GM11168 (cell line): ENCODE measurements at regions not wholly inside any gene's neighbourhood (a gene's known extent, or its start where the extent isn't known, plus 50 kb on each side); places are given as distances from the start of the nearest gene placed in this dataset.
"Not testable (repeated sequence)": the region's sequence is repeated elsewhere in the genome, so short reads cannot be mapped to it uniquely, and the experiment has no call there.

ENCODE experiments used
- in situ Hi-C: fragments of 300-500 bp; cut with MboI; formaldehyde crosslinking; loops from one replicate; pipeline ENCODE4 v1.12.0; 2022; ENCODE audit warnings: low sequenced_read_pairs; ENCODE audit not compliant: unreplicated experiment

DNA sequence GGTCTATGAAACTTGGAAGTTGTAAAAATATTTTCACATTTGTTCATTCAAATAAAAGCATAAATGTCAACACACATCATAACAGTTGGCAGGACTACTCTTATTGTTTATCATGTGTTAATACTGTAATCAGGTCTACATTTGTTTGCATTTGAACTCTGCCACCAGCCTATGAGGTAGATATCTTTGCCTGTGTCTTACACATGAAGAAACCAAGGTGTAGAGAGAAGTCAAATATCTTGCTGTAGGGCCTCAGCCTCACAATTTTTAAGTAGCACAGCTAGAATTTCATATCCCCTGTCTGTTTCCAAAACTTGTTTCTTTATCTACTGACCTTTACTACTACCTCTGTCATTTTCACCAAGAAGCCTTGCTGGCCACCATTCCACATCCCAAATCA, 161.9 kb downstream of the ZIC4 start:
- in situ Hi-C loops, result no loop called here

DNA sequence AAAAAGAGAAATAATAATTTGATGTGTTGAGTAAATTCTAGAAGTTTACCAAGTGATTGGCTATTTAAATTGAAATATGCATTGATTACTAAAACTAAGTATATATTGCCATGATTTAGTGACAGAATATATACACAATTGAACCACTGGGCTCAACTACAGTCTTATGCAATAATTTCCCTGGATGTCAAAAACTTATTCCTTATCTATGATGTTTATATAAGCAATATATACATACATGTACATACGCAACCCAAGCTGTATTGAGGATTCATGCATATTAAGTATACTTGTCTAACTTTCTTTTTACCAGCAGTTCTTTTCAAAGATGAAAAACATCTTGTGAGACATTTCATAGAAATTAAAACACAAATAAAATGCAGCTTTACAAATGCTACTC, 165.8 kb downstream of the ZIC4 start:
- in situ Hi-C loops, result no loop called here

DNA sequence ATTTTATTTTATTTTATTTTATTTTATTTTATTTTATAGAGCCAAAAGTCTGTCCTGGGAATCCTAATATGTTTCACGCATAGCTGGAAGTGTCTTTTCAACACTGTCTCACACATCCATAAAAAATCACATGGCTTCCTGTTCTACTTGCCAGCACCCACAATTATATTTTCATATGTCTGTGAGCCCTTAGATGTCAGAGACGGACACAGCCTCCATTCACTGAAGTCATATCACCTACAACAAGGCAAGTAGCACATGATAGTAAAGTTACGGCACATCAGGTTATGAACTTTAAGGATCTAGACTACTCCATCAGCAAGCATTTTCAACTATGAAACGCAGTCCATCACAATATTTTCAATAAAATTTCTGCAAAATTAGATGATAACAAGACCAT, 168.4 kb downstream of the ZIC4 start:
- in situ Hi-C loops, result no loop called here

DNA sequence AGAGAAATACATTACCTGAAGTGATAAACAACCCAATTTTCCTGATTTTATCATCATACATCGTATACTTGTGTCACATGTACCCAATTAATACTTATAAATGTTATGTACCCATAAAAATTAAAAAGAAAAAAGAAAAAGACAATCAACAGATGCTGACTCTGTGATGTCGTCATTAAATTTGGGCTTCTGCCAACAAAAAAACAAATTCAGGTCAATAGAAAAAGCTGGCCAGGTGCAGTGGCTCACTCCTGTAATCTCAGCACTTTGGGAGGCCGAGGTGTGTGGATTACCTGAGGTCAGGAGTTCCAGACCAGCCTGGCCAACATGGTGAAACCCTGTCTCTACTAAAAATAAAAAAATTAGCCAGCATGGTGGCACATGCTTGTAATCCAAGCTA, 174.4 kb downstream of the ZIC4 start:
- in situ Hi-C loops, result not testable (repeated sequence)

DNA sequence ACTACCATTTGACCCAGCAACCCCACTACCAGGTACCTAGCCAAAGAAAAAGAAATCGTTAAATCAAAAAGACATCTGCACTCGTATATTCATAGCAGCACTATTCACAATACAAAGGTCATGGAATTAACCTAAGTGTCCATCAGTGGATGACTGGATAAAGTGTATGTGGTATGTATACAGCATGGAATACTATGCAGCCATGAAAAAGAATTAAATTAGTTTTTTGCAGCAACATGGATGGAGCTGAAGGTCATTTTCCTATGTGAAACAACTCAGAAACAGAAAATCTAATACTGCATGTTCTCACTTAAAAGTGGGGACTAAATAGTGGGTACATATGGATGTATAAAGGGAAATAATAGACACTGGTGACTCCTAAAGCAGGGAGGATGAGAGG, 175.2 kb downstream of the ZIC4 start:
- in situ Hi-C loops, result no loop called here

DNA sequence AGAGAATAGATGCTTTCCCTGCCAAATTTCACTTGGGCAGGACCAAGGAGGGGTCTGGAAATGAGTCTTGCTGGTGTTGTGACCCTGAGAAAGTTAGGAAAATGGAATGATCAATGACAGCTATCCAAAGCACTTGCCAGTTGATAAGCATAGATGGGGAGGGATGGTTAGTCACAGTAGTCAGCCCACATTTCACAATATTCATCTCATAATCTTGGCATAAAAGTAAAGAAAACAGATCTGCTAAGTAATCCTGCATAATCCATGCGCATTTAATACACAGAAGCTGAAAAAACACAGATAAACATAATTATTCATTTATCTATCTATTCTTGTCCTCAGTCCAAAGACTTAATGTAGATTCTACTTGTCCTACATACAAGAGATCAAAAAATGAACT, 184.1 kb downstream of the ZIC4 start:
- in situ Hi-C loops, result no loop called here

DNA sequence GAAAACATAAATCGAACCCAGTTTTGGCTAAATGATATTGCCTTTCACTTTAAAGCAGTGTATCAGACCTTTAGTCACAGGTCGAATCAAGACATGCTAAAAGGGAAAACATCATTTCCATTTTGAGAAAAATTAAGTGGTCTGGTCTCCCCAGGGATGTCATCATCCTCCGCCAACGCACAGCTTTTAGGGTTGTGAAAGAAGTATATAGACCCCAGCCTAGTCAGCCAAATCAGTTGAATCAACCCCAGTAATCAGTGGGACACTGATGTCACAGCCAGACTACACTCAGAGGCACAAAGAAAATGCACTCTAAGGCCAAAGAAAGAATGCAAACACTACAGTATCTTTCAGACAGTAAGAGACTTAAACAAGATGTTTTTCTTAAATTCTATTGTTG, 187.4 kb downstream of the ZIC4 start:
- in situ Hi-C loops, result no loop called here

DNA sequence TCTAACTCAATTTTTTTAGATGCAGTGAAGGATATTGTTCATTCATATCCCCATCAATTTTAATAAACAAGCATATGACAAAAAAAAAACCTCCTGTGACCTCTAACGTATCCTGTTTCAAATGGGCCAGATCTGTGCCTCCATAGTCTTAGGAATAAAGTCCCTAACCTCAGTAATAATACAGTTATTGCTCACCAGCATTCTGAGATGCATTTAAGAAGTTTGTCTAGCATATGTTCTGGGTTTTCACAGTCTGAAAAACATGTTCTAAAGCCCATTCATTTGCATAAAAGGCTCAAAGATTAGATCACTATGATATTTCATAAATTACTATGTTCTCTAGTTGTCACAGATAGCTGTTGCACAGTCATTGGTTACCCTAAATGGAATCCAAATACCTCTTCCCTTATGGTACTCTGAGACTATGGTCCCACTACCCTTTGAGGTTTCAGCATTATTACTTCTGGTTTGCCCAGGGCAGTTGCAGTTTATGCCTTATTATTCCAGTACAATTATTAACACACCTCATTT, 190.1 kb downstream of the ZIC4 start:
- in situ Hi-C loops, result no loop called here

DNA sequence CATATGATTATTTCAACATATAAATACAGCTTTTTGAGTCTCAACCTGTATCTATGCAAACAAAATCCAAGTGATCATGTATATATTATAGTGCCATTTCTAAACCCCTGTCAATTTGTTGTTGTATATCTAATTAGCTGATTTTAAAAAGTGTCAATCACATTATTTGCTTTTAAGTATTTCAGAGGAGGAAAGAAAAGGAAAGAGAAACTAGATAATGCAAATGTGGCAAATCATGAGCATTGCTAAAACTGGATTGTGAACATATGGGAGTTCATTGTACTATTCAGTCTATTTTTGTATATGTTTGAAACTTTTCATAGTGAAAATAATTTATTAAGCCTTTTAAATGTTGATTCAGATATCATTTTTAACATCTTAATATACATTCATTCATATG, 190.7 kb downstream of the ZIC4 start:
- in situ Hi-C loops, result no loop called here

DNA sequence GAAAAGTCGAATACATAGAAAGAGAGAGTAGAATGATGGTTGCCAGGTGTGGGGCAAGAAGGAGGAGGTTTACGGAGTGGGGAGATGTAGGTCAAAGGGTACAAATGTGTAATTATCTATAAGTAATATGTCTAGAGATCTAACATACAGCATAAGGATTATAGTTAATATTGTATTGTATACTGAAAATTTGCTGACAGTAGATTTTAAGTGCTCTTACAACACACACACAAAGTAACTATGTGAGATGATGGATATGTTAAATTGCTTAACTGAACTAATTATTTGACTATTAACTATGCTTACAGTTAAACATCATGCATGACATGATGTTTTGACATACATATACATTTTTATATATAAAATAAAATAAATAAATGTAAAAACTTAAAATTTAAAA, 192.7 kb downstream of the ZIC4 start:
- in situ Hi-C loops, result no loop called here

DNA sequence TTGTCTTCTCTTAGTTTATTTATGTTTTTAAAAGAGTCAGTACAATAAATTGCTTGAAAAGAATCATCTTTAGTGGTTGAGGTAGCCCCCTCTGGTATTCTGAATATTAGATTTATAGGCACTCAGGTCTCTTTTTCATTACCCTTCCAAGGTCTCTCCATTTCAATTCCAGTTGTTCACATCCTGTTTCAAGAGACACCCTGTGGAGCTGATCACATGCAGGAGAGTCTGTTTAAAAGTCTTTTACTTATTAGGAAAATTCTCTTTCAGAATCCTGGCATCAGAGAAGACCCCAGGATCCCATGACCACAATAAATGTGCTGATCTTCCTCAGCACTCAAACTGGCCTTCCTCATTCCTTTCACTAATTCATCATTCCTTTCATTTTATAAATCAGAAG, 195.7 kb downstream of the ZIC4 start:
- in situ Hi-C loops, result no loop called here

DNA sequence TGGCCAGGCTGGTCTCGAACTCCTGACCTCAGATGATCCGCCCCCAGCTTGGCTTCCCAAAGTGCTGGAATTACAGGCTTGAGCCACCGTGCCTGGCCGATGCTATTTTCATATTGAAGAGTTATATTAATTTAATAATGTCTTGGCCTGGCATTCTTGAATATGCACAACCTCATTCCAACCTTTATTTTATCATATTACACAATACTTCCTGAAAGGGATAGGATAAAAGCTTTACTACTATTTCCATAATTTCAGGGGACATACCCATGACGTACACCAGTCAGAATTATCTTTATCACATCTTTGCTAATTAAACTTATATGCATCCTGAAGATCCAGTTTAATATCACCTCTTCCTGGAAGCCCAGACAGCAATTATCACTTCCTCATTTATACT, 205.3 kb downstream of the ZIC4 start:
- in situ Hi-C loops, result no loop called here

DNA sequence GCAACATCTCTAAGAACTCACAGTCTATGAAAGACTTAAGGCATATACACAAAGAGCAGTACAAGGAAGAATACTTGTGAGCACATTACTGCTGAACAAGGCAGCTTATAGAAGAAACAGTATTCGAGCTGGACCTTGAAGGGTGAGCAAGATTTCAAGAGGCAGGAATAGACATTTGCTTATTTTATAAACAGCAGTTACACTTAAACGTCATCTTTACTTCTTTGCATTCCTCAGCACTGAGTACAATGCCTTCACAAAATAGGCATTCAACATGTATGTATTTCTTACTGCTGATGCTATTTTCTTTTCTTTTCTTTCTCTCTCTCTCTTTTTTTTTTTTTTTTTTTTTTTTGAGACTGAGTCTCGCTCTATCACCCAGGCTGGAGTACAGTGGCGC, 205.8 kb downstream of the ZIC4 start:
- in situ Hi-C loops, result no loop called here

DNA sequence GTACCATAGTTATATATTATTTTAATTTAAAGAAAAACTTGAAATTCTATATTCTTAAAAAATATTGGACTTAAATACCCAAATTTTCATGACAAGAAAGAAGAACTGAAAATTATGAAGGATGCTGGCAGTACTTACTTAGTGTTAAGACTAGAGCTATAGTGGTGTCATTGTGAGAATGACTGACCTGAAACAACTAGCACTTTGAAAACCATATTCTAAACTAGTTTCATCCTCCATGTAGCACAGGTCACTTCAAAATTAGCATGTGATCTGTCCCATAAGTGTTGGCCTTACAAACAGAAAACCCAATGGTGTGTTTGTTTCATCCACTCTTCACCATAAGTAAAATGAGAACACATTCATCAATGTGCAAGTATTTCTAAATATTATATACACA, 208.6 kb downstream of the ZIC4 start:
- in situ Hi-C loops, result loop anchor here (25.0 kb wide), 1 partner anchor 560 kb away; no protein-coding TSS in a partner anchor

DNA sequence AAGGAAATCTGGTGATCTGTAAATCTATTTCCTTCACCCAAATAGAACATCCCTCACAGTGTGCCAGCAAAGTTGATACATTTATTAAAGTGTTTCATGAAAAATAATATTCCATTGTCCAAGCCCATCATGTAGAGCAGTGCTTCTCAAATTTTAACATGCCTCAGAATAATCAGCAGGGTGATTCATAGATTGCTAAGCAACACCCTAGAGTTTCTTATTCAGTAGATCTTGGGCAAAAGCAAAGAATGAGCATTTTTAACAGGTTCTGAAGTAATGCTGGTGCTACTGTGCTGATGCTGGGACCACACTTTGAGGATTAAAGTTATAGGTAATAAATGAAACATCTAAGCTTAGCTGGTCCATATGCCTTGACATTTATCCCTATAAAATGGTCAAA, 210.5 kb downstream of the ZIC4 start:
- in situ Hi-C loops, result loop anchor here (25.0 kb wide), 1 partner anchor 559 kb away; no protein-coding TSS in a partner anchor

DNA sequence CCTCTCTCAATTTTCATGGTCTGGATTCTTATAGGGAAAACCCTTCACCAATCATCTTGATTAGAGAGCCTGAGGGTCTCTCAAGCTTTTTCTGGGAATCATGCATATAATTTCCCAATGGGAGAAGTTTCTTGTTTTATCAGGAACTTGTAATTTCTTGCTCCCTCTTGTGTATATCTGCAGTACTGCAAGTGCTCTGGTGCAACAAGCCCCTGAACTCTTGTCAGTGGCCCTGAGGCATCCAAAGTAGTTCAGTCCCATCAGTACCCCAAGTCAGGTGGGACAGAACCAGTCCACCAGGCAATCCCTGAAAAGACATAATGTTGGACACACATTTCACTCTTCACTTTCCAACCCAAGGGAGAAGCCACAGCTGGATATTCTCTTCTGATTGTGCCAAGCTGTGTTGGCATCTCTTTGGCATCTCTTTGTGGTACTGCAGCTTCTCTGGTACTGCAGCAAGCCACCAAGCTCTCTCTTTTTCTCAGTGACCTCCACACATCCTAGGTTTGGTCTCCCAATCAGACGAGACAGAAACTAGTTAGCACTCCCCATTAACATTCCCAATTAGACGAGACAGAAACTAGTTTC, 214.5 kb downstream of the ZIC4 start:
- in situ Hi-C loops, result loop anchor here (25.0 kb wide), 1 partner anchor 555 kb away; no protein-coding TSS in a partner anchor

DNA sequence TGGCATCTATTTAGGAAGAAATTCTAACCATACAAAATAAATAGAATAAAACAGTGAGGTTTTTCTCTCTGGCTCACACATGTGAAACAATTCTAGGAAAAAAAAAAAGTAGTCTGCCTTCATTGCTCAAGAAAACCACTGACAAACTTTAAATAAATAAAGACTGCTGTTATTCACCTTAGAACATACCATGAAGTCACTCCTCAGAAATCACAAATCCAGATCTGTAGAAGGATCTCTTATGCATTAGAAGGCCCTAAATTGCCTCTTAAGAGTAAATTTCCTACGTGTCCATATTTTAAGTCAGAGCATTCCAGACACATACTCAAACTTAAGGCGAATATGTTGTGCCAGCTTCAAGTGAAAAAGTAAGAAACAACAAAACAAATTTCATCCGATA, 217.3 kb downstream of the ZIC4 start:
- in situ Hi-C loops, result loop anchor here (25.0 kb wide), 1 partner anchor 552 kb away; no protein-coding TSS in a partner anchor

DNA sequence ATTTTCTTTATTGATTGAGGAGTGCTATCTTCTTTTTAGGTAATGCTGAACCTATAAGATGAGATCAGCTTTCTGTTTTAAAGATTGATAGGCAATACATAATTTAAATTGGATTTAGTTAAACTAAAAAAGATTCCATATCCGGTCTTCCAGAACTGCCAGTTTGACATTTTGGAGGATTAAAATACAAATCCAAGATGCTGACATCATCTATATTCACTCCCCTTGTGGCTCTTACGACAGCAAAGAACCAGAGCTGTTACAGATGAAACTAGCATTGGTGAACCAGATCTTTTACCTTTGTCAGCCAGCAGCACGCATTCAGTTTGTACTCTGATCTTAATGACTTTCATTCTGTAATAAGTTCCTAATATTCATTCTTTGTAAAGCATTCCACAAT, 218.7 kb downstream of the ZIC4 start:
- in situ Hi-C loops, result loop anchor here (25.0 kb wide), 1 partner anchor 550 kb away; no protein-coding TSS in a partner anchor

DNA sequence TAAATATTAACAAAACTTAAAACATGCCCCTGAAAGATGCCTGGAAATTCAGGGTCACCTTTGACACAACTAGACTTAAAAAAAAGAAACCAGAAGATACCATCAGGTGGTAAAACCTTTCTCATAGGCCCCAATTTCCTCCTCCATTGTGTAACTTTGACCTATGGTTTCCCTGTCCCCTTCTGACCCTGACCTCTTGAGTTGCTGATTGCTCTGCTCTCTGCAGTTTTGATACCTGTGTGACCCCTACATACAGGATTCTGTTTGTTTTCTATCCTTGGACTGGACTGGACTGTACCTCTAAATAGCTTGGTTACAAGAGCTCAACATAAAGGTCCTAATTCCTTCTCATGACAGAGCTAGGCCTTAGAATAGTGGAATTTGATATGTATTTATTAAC, 220.6 kb downstream of the ZIC4 start:
- in situ Hi-C loops, result loop anchor here (25.0 kb wide), 1 partner anchor 548 kb away; no protein-coding TSS in a partner anchor

DNA sequence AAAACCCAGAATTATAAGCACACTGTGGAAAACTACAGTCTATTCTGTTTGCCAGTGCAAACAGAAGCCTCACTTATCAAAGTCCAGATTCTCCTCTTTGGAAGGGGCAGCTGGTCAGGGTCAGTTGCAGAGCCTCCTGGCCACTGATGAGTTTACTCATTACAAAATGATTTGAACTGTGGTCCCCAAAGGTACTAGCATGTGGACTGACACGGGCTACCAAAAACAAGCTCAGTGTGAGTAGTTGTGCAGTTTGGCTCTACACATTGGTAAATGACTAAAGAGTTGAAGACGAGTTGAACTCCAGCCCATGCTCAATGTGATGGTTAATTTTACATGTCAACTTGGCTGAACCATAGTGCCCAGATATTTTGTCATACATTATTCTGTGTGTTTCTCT, 221.5 kb downstream of the ZIC4 start:
- in situ Hi-C loops, result loop anchor here (25.0 kb wide), 1 partner anchor 547 kb away; no protein-coding TSS in a partner anchor

DNA sequence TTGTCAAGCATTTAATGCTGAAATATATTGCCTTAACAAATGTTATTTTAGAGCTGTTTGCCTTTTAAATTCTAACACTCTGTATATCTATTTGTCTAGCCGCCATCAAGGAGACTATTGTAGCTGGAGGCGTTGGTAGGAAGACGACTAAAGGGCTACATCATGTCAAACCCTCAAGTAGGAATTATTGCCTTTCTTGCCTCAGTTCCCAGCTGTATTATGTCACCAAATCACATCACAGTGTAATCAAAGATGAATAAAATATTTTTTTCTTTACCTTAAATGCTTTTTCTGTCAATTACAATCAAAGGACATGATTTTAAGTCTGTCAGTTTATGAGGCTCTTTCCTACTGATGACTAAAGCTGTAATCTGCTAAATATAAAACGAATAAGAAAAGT, 233.1 kb downstream of the ZIC4 start:
- in situ Hi-C loops, result no loop called here

DNA sequence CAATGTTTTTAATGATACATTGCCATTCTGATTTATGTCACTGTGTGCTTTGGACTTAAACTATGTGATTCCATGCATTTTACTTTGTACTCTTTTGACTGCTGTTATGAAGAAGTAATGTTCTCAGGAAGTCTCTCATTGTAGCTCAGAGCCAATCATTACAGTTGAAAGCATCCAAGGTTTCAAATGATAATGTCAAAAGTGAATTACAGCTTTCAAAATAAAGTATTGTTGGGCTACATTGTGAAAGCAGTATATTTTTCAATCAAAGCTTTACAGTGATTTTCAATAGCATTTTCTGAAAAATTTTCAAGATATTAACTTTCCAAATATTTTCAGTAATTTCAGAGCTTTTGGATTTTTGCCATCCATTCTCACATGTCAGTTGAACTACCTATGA, 243.6 kb downstream of the ZIC4 start:
- in situ Hi-C loops, result no loop called here
